ENCODE measurements at regions not wholly inside any gene's neighbourhood (a gene's known extent, or its start where the extent isn't known, plus 50 kb on each side); places are given as distances from the start of the nearest gene placed in this dataset.
"Not testable (repeated sequence)": the region's sequence is repeated elsewhere in the genome, so short reads cannot be mapped to it uniquely, and the experiment has no call there.

- TF ChIP-seq CTCF, POLR2A, POLR2AphosphoS5, EP300 (IDR thresholded peaks at IDR 0.05): not testable (repeated sequence)
Measured at GRCh38 chr16:29146808-29147643, 162.2 kb downstream of the LAT start.

Data from suprapubic skin (tissue), 4 donors.